H1 (cell line): ENCODE measurements at regions not wholly inside any gene's neighbourhood (a gene's known extent, or its start where the extent isn't known, plus 50 kb on each side); places are given as distances from the start of the nearest gene placed in this dataset.

Experiments
- ASH2L ChIP-seq: fragments of 200-600, 300-600 bp; sonication (generic); IDR thresholded peaks from one replicate; pipeline ENCODE4 v1.7.1; 2017; ENCODE audit warnings: low read length
- ATF2 ChIP-seq: IDR thresholded peaks from 2 replicates; pipeline ENCODE4 v1.6.1; 2012; ENCODE audit warnings: low read length, inconsistent platforms
- BCL11A ChIP-seq, 2 experiments: IDR thresholded peaks; one replicate each; pipeline ENCODE4 v1.6.1; 2011; ENCODE audit warnings: low read depth in 2 of 2, low read length in 2 of 2, mild to moderate bottlenecking in 2 of 2
- CTBP2 ChIP-seq: IDR thresholded peaks from 2 replicates; pipeline ENCODE4 v1.7.0; 2011; ENCODE audit warnings: borderline replicate concordance, mild to moderate bottlenecking, moderate library complexity, mixed read lengths, low read length; ENCODE audit not compliant: insufficient read depth, insufficient read length
- EGR1 ChIP-seq: IDR thresholded peaks from 2 replicates; pipeline ENCODE4 v1.6.1; 2011; ENCODE audit warnings: low read depth, low read length, borderline replicate concordance
- GTF2F1 ChIP-seq: IDR thresholded peaks from 2 replicates; pipeline ENCODE4 v1.6.1; 2012; ENCODE audit warnings: low read depth, low read length, improper control_type of control experiment, borderline replicate concordance
- JUN ChIP-seq: IDR thresholded peaks from 2 replicates; pipeline ENCODE4 v1.6.1; 2011; ENCODE audit warnings: low read depth, mild to moderate bottlenecking, improper control_type of control experiment, low read length
- NANOG ChIP-seq: IDR thresholded peaks from 2 replicates; pipeline ENCODE4 v1.6.1; 2011; ENCODE audit warnings: low read length, low read depth, mild to moderate bottlenecking, inconsistent platforms; ENCODE audit not compliant: insufficient read depth, poor library complexity, severe bottlenecking
- RAD21 ChIP-seq, 2 experiments: IDR thresholded peaks in 1 of 2; conservative IDR thresholded peaks in 1 of 2; 2 replicates each; pipeline ENCODE4 v1.6.1; 2011; ENCODE audit warnings: low read depth in 2 of 2, low read length in 2 of 2, improper control_type of control experiment in 1 of 2, inconsistent platforms in 1 of 2, mild to moderate bottlenecking in 1 of 2, moderate library complexity in 1 of 2
- RXRA ChIP-seq: IDR thresholded peaks from 2 replicates; pipeline ENCODE4 v1.6.1; 2011; ENCODE audit warnings: low read depth, mild to moderate bottlenecking, low read length, moderate library complexity; ENCODE audit not compliant: insufficient read depth
- SRF ChIP-seq: IDR thresholded peaks from 2 replicates; pipeline ENCODE4 v1.6.1; 2011; ENCODE audit warnings: mild to moderate bottlenecking, low read depth, low read length, moderate library complexity
- YY1 ChIP-seq: IDR thresholded peaks from 2 replicates; pipeline ENCODE4 v1.6.1; 2011; ENCODE audit warnings: low read depth, mild to moderate bottlenecking, low read length
- TF ChIP-seq, protein P1 (sequence below), 3 experiments: IDR thresholded peaks; 1 replicate in 2 of 3; 2 replicates in 1 of 3; pipeline versions ENCODE4 v1.5.1 to v1.6.1; 2011; ENCODE audit warnings: low read length in 3 of 3, mild to moderate bottlenecking in 3 of 3, inconsistent platforms in 2 of 3, low read depth in 1 of 3, moderate library complexity in 1 of 3; ENCODE audit not compliant: insufficient read depth in 1 of 3; ENCODE audit errors: control extremely low read depth in 1 of 3

- TF ChIP-seq CTBP2 = peak; percentile 82
- no peak for TF ChIP-seq JUN
- TF ChIP-seq, protein P1, sequence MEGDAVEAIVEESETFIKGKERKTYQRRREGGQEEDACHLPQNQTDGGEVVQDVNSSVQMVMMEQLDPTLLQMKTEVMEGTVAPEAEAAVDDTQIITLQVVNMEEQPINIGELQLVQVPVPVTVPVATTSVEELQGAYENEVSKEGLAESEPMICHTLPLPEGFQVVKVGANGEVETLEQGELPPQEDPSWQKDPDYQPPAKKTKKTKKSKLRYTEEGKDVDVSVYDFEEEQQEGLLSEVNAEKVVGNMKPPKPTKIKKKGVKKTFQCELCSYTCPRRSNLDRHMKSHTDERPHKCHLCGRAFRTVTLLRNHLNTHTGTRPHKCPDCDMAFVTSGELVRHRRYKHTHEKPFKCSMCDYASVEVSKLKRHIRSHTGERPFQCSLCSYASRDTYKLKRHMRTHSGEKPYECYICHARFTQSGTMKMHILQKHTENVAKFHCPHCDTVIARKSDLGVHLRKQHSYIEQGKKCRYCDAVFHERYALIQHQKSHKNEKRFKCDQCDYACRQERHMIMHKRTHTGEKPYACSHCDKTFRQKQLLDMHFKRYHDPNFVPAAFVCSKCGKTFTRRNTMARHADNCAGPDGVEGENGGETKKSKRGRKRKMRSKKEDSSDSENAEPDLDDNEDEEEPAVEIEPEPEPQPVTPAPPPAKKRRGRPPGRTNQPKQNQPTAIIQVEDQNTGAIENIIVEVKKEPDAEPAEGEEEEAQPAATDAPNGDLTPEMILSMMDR (IDR thresholded peaks at IDR 0.05; ENCODE audit: control extremely low read depth in 1 of 3, insufficient read depth in 1 of 3, low read depth in 1 of 3, low read length in 3 of 3) = no peak
- TF ChIP-seq GTF2F1 = no peak
- TF ChIP-seq RAD21 (IDR thresholded peaks at IDR 0.05 in 1 of 2, conservative IDR thresholded peaks at IDR 0.05 in 1 of 2; ENCODE audit: low read depth in 2 of 2, low read length in 2 of 2) = no peak
- TF ChIP-seq ATF2 = no peak
- peak; percentile 60; the same call in 1 of the 2 replicates for TF ChIP-seq YY1
- TF ChIP-seq RXRA = no peak
- no peak for TF ChIP-seq SRF
- peak; percentile 31 for TF ChIP-seq NANOG
- no peak for TF ChIP-seq EGR1
- no peak for TF ChIP-seq BCL11A (IDR thresholded peaks at IDR 0.05; ENCODE audit: low read depth in 2 of 2, low read length in 2 of 2)
- no peak for TF ChIP-seq ASH2L
Measured at GRCh38 chr22:47678636-47679287, 916.3 kb downstream of the TBC1D22A start (continued).
